PC-3 (cell line): ENCODE measurements at regions not wholly inside any gene's neighbourhood (a gene's known extent, or its start where the extent isn't known, plus 50 kb on each side); places are given as distances from the start of the nearest gene placed in this dataset.

ENCODE experiments used
- ATAC-seq: fragments of 200-7000 bp; cut with Tn5 transposase; 2 replicates; pipeline ENCODE4 v1.9.1; 2020; ENCODE audit warnings: mild to moderate bottlenecking, moderate library complexity
- BruUV-seq: library from RNA; stranded (reverse); fragments of 400-500 nt; replicated peaks from 2 replicates; lab custom pipeline; 2021; lab: Mats Ljungman, UMichigan
- CTCF ChIA-PET: fragments of 300-600 bp; sonication (Branson Sonifier 250); formaldehyde crosslinking; loops from one replicate; lab custom pipeline; 2022; ENCODE audit warnings: antibody characterized with exemption; lab: Charles Lee
- POLR2A ChIA-PET: fragments of 300-600 bp; sonication (Branson Sonifier 250); formaldehyde crosslinking; loops from one replicate; lab custom pipeline; 2022; ENCODE audit warnings: antibody characterized with exemption; ENCODE audit not compliant: unreplicated experiment; lab: Charles Lee
- DNase-seq: peaks from one replicate; pipeline ENCODE4 v3.0.0-alpha.2; 2015
- H2AFZ ChIP-seq: fragments of 300-600 bp; sonication (generic); 2 replicates; pipeline ENCODE4 v1.6.0; 2016; ENCODE audit warnings: antibody characterized with exemption, low read length
- H3F3A ChIP-seq: fragments of 300-600 bp; sonication (generic); one replicate; pipeline ENCODE4 v1.6.0; 2017; ENCODE audit warnings: antibody characterized with exemption, low read length, control low read depth, mild to moderate bottlenecking; ENCODE audit not compliant: unreplicated experiment
- H3K27ac ChIP-seq: fragments of 300-600 bp; sonication (generic); 2 replicates; pipeline ENCODE4 v1.5.1; 2016; ENCODE audit warnings: mild to moderate bottlenecking, low read length
- H3K27me3 ChIP-seq: fragments of 300-600 bp; sonication (generic); 2 replicates; pipeline ENCODE4 v1.6.1; 2016; ENCODE audit warnings: low read length, mixed read lengths
- H3K36me3 ChIP-seq: fragments of 300-600 bp; sonication (generic); 2 replicates; pipeline ENCODE4 v1.6.1; 2016; ENCODE audit warnings: low read depth, mixed run types, low read length, mixed read lengths
- H3K4me1 ChIP-seq: fragments of 300-600 bp; sonication (generic); 2 replicates; pipeline ENCODE4 v1.5.1; 2016; ENCODE audit warnings: low read length; ENCODE audit not compliant: insufficient read depth
- H3K4me2 ChIP-seq: fragments of 300-600 bp; sonication (generic); 2 replicates; pipeline ENCODE4 v1.6.0; 2016; ENCODE audit warnings: low read length
- H3K4me3 ChIP-seq: fragments of 300-600 bp; sonication (generic); 2 replicates; pipeline ENCODE4 v1.5.1; 2016; ENCODE audit warnings: mild to moderate bottlenecking, low read length, mixed read lengths
- H3K79me2 ChIP-seq: fragments of 300-600 bp; sonication (generic); 2 replicates; pipeline ENCODE4 v1.6.1; 2017; ENCODE audit warnings: low read length, mixed read lengths
- H3K9ac ChIP-seq: fragments of 300-600 bp; sonication (generic); 2 replicates; pipeline ENCODE4 v1.6.0; 2016; ENCODE audit warnings: mild to moderate bottlenecking, low read length
- H3K9me2 ChIP-seq: fragments of 300-600 bp; sonication (generic); replicated peaks from 2 replicates; pipeline ENCODE4 v1.6.1; 2016; ENCODE audit warnings: mixed run types, low read length, mixed read lengths
- H3K9me3 ChIP-seq: fragments of 300-600 bp; sonication (generic); 2 replicates; pipeline ENCODE4 v1.6.1; 2016; ENCODE audit warnings: low read length, mixed read lengths
- H4K20me1 ChIP-seq: fragments of 300-600 bp; sonication (generic); 2 replicates; pipeline ENCODE4 v1.6.1; 2016; ENCODE audit warnings: low read length, mixed read lengths
- EZH2 ChIP-seq: fragments of 300-600 bp; sonication (generic); IDR thresholded peaks from one replicate; pipeline ENCODE4 v1.6.1; 2017; ENCODE audit warnings: antibody characterized with exemption, mild to moderate bottlenecking, low read length; ENCODE audit not compliant: unreplicated experiment
- EZH2phosphoT487 ChIP-seq: fragments of 300-600 bp; sonication (generic); IDR thresholded peaks from 2 replicates; pipeline ENCODE4 v1.6.1; 2018; ENCODE audit warnings: mild to moderate bottlenecking, antibody characterized with exemption, low read length, borderline replicate concordance
- intact Hi-C: fragments of 100-400 bp; cut with micrococcal nuclease; formaldehyde crosslinking; loops from 2 replicates; pipeline ENCODE4 v1.9.0; 2023
- TF ChIP-seq, protein P1 (sequence below): fragments of 300-600 bp; sonication (generic); conservative IDR thresholded peaks from 2 replicates; pipeline ENCODE4 v1.5.1; 2017; ENCODE audit warnings: antibody characterized with exemption, low read depth, mild to moderate bottlenecking, low read length

DNA sequence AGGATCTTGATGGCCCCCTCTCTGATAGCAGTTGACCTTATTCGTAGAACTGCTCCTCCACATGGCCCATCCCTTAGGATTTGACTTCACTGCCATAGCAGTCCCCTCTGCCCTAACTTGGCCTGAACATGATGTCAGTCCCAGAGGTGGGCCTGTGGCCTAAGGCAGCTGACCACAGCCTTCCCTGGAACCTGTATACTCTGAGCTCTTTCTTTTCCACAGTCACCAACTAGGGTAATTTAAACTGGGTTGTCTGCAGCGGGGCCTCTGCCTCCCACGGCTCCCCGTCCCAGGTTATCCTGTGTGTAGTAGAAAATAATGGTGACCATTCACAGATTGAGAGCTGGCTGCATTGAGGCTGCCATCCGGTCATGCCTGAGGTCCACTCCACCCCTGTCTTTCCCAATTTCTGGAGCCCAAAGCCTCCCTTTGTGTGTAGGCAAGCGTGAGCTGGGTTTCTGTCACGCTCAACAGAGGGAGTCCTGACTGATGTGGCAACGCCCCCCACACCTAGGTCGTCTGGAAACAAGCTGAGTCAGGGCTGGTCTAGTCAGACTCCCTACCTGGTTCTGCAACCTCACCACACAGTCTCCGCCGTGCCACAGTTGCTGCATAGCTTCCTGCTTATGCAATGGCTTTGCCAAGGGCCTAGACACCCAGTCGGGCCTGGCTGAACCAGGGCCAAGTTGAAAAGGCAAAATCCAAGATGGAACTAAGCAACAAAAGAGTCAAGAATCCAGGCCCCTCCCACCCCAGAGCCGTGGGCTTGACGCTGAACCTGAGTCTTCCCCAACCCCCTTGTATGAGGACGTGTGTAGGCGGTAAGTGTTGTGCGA is 284.5 kb downstream of the XXYLT1 start:
- ChIA-PET CTCF (interaction anchor here (0.7 to 3.5 kb wide), 2 partner anchors 298 to 304 kb away, joined by 3 to 17 read pairs; no protein-coding TSS in a partner anchor), POLR2A (interaction anchor here (0.5 kb wide), 1 partner anchor 314 kb away, joined by 3 read pairs; no protein-coding TSS in a partner anchor)
- no peaks in the 10 kb centered on the region for H3F3A ChIP-seq
- H4K20me1 ChIP-seq = no peaks in the 10 kb centered on the region
- H3K9me2 ChIP-seq = no peaks in the 10 kb centered on the region
- H3K27me3 ChIP-seq = no peaks in the 10 kb centered on the region
- H3K79me2 ChIP-seq = no peaks in the 10 kb centered on the region
- no peak overlapping the region for H3K9ac ChIP-seq
- H3K4me2 ChIP-seq = peak overlapping the region; percentile 16; the same call in 1 of the 2 replicates
- intact Hi-C loops = loop anchor here (5.0 kb wide), 3 partner anchors 114 to 276 kb away; no protein-coding TSS in a partner anchor
- peak overlapping the region; percentile 57 for H3K27ac ChIP-seq
- H3K36me3 ChIP-seq = no peaks in the 10 kb centered on the region
- H3K9me3 ChIP-seq = no peaks in the 10 kb centered on the region
- no TSS peak for BruUV-seq
- no peak for ATAC-seq
- H2AFZ ChIP-seq = peak overlapping the region; percentile 41
- TF ChIP-seq EZH2 (no peak), EZH2phosphoT487 (no peak)
- TF ChIP-seq, protein P1, sequence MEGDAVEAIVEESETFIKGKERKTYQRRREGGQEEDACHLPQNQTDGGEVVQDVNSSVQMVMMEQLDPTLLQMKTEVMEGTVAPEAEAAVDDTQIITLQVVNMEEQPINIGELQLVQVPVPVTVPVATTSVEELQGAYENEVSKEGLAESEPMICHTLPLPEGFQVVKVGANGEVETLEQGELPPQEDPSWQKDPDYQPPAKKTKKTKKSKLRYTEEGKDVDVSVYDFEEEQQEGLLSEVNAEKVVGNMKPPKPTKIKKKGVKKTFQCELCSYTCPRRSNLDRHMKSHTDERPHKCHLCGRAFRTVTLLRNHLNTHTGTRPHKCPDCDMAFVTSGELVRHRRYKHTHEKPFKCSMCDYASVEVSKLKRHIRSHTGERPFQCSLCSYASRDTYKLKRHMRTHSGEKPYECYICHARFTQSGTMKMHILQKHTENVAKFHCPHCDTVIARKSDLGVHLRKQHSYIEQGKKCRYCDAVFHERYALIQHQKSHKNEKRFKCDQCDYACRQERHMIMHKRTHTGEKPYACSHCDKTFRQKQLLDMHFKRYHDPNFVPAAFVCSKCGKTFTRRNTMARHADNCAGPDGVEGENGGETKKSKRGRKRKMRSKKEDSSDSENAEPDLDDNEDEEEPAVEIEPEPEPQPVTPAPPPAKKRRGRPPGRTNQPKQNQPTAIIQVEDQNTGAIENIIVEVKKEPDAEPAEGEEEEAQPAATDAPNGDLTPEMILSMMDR = no peak
- peaks cover 43% of the 10 kb centered on the region for H3K4me1 ChIP-seq
- peak; percentile 88 for DNase-seq
- H3K4me3 ChIP-seq = no peak overlapping the region

DNA sequence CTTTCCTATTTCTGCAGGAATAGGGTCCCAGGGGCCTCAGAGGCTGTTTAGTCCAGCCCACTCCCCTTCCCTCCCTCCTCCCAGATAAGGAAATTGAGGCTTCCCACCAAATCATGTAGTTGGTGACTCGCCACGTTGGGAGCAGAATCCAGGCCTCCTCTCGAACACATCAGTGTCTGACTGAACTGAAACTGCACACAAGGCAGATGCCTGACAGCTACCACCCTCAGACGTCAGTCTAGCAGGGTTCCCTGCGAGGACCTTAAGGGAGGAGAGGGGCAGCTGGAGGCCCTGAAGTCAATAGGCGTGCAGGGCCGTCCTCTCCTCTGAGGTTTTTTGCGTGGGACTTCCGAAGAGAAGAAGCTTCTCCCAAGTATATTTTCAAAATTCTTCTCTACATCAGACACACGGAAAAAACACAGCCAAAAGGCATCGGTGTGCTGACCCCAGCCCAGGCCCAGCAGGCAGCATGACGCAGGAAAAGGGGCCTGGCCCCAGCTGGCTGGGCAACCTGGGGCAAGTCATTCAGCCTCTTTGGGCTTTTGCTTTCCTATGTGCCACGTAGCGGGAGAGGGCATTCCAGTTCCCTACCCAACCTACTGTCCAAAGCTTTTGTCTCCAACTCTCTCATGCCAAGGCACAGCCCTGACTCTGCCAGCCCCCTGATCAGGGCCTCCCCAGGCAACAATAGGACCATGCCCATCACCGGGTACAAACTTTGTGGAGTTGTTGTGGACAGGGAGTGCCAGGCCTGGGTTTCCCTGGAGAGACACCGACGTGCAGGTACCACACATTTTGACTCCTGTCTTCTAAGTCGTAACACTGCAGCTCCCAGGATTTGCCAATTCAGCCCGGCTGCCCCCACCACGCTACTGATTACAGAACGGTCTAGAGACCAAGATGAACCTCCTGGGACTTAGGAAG is 283.1 kb downstream of the XXYLT1 start:
- Histone ChIP-seq H3K4me2 (peak overlapping the region; percentile 22), H3F3A (no peaks in the 10 kb centered on the region), H3K9me3 (no peaks in the 10 kb centered on the region), H3K4me3 (no peak overlapping the region), H3K9ac (peak overlapping the region; percentile 25), H3K27me3 (no peaks in the 10 kb centered on the region), H3K4me1 (peaks cover 43% of the 10 kb centered on the region), H3K79me2 (no peaks in the 10 kb centered on the region), H3K36me3 (no peaks in the 10 kb centered on the region), H2AFZ (no peak overlapping the region), H3K27ac (peak overlapping the region; percentile 84), H4K20me1 (no peaks in the 10 kb centered on the region), H3K9me2 (no peaks in the 10 kb centered on the region)
- ChIA-PET CTCF (interaction anchor here (0.7 to 3.5 kb wide), 2 partner anchors 300 to 305 kb away, joined by 4 to 17 read pairs; no protein-coding TSS in a partner anchor), POLR2A (interaction anchor here (0.6 to 0.7 kb wide), 3 partner anchors 43 to 1456 kb away, joined by 5 read pairs; no protein-coding TSS in a partner anchor)
- no TSS peak for BruUV-seq
- TF ChIP-seq EZH2phosphoT487 = no peak
- TF ChIP-seq, protein P1 = no peak
- no peak for TF ChIP-seq EZH2
- peak; percentile 4 for DNase-seq
- no peak for ATAC-seq
- intact Hi-C loops = loop anchor here (1.0 to 5.0 kb wide), 4 partner anchors 116 to 274 kb away; no protein-coding TSS in a partner anchor
